Mucosa of descending colon (tissue), 3 donors: ENCODE measurements at regions not wholly inside any gene's neighbourhood (a gene's known extent, or its start where the extent isn't known, plus 50 kb on each side); places are given as distances from the start of the nearest gene placed in this dataset.
A peak's percentile ranks its signal among the peaks of the same experiment; 100 is the strongest.

ENCODE experiments used
- ATAC-seq: fragments of 200-7000 bp; cut with Tn5 transposase; one replicate; pipeline ENCODE4 v1.9.1; 2020; ENCODE audit warnings: mild to moderate bottlenecking, moderate library complexity
- DNase-seq, 3 donors: peaks; one replicate each; pipeline ENCODE4 v3.0.0-alpha.2; 2020
- H3K36me3 ChIP-seq: fragments of 200-600 bp; one replicate; pipeline ENCODE4 v1.8.0; 2021; ENCODE audit warnings: low read depth, mild to moderate bottlenecking
- H3K4me1 ChIP-seq: fragments of 200-600 bp; one replicate; pipeline ENCODE4 v1.8.0; 2021; ENCODE audit warnings: low read depth, mild to moderate bottlenecking
- H3K4me3 ChIP-seq: fragments of 200-600 bp; one replicate; pipeline ENCODE4 v1.8.0; 2021; ENCODE audit warnings: mild to moderate bottlenecking
- H3K9me3 ChIP-seq: fragments of 200-600 bp; one replicate; pipeline ENCODE4 v1.8.0; 2021; ENCODE audit warnings: mild to moderate bottlenecking
- intact Hi-C, 2 donors: fragments of 100-400 bp; cut with DNase I in 1 of 2; cut with micrococcal nuclease in 1 of 2; formaldehyde crosslinking; loops; one replicate each; pipeline versions ENCODE4 v1.11.0 to v1.11.1; 2022; cut with DNase I, micrococcal nuclease
- TF ChIP-seq, protein P1 (sequence below): fragments of 200-600 bp; IDR thresholded peaks from one replicate; pipeline ENCODE4 v1.8.0; 2022; ENCODE audit warnings: antibody characterized with exemption, mild to moderate bottlenecking
- donor health status: DM: no; HTN: no; CAD: no; lungs with moderate emphysema.
- donor health status: DM: no; HTN: no; CAD: no.
- donor health status: DM: no; HTN: yes; CAD: no.

DNA sequence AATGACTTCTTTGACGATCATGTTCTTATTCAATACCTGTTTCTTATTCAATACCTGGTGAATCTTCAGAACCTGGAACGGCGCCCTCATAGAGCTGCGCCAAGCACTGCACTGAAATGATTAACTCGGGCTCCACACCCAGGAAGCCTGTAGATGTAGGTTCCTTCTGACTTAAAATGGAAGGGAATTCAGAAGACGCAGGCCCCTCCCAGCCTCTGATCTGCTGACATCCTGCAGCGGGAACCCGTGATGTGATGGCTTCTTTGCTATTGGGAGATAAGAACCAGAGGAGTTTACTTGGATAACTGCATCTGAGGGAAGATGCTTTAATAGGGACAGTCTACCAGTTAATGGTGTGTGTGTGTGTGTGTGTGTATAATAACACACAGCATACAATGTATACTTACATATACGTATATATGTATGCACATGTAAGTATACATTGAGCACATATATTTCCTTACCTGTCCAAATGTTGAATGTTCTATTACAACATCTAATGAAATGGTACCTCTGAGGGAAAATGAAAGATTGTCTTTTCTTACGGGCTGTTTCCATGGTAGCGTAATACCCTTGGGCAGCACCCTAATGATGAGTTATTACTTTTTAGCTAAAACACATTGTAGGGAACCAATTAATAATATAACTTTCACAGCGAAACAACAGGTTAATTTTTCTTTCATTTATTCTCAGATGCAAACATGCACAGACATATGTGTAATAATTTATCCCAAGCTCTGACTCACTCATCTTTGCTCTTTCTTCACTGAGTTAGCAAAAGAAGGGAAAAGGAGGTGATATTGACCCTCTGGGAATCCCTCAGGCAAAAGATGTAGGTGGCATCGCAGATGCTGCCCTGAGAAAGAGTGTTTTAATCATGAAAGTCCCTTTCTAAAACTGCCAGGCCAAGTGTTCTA, 379.8 kb downstream of the SIPA1L2 start:
- peak in 1 of 3 donors; percentile 11 for DNase-seq
- H3K4me3 ChIP-seq: no peak overlapping the region
- no peak for ATAC-seq
- H3K36me3 ChIP-seq: no peaks in the 10 kb centered on the region
- H3K4me1 ChIP-seq: no peaks in the 10 kb centered on the region
- intact Hi-C loops: no loop called here
- TF ChIP-seq, protein P1, sequence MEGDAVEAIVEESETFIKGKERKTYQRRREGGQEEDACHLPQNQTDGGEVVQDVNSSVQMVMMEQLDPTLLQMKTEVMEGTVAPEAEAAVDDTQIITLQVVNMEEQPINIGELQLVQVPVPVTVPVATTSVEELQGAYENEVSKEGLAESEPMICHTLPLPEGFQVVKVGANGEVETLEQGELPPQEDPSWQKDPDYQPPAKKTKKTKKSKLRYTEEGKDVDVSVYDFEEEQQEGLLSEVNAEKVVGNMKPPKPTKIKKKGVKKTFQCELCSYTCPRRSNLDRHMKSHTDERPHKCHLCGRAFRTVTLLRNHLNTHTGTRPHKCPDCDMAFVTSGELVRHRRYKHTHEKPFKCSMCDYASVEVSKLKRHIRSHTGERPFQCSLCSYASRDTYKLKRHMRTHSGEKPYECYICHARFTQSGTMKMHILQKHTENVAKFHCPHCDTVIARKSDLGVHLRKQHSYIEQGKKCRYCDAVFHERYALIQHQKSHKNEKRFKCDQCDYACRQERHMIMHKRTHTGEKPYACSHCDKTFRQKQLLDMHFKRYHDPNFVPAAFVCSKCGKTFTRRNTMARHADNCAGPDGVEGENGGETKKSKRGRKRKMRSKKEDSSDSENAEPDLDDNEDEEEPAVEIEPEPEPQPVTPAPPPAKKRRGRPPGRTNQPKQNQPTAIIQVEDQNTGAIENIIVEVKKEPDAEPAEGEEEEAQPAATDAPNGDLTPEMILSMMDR: no peak
- no peaks in the 10 kb centered on the region for H3K9me3 ChIP-seq

DNA sequence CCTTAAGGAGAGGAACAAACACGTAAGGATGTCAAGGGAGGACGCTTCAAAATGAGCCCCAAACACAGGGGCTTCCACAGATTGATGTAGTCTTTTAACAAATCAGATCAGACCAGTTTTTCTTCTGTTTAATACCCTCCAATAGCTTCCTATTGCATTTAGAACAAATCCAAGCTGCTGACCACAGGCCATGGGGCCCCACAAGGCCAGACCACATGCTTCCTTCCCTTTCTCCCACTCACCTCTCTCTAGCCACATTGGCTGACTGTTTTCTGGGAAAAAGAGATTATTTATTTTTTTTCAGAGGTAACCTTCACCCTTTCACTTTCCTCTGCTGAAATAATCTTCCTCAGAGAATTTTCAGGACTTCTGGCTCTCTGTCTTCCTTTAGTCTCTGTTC, 380.6 kb downstream of the SIPA1L2 start:
- H3K4me1 ChIP-seq: no peaks in the 10 kb centered on the region
- intact Hi-C loops: no loop called here
- no peaks in the 10 kb centered on the region for H3K36me3 ChIP-seq
- ATAC-seq: no peak
- TF ChIP-seq, protein P1: no peak
- H3K9me3 ChIP-seq: no peaks in the 10 kb centered on the region
- DNase-seq: no peak
- H3K4me3 ChIP-seq: no peak overlapping the region

DNA sequence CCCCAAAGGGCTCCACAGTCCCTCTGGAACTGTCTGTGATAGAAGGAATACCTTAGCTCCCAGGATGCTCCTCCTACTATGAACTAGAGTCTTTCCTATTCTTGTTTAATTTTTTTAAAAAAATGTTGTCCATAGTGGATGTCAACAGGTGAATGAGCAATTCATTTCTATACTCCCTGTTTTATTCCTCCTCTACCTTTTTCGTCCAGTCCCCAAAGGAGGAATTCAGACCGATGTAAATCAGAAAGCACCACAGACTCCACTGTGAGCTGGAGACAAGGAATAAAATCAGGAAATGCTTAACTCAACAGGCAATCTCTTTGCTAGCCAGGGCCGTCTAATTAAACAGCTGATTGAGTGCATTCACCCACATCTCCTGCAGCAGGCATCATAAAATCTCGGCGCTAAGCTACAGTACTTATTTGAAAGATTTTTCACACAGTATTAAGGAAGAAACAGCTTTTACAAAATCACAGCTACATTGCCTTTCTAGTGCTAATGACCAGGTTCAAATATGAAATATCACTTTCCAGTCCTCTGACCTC, 381.6 kb downstream of the SIPA1L2 start:
- DNase-seq (no peak), ATAC-seq (no peak)
- Histone ChIP-seq H3K4me3 (no peak overlapping the region), H3K9me3 (no peaks in the 10 kb centered on the region), H3K36me3 (no peaks in the 10 kb centered on the region), H3K4me1 (no peaks in the 10 kb centered on the region)
- intact Hi-C loops: no loop called here
- TF ChIP-seq, protein P1: no peak

DNA sequence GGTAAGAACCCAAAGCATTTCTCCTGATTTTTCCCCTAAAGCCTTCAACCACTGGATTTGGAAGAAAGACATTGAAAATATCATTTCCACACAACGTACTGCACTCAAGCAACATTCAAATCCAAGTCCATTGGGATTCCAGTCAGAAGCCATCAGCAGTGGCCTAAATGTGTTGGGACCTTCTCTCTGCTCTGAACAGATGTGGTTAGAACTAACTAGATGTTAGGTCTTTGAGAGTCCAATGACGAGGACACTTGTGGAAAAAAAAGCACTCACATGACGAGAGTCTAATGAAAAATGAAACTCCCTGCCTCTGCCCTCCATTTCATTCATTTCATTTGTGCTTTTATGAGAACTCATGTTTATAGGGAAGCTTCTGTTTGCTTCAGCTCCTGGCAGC, 382.3 kb downstream of the SIPA1L2 start:
- intact Hi-C loops: no loop called here
- H3K4me3 ChIP-seq: no peak overlapping the region
- H3K9me3 ChIP-seq: no peaks in the 10 kb centered on the region
- H3K4me1 ChIP-seq: no peaks in the 10 kb centered on the region
- ATAC-seq: no peak
- no peak for DNase-seq
- H3K36me3 ChIP-seq: no peaks in the 10 kb centered on the region
- TF ChIP-seq, protein P1: no peak

DNA sequence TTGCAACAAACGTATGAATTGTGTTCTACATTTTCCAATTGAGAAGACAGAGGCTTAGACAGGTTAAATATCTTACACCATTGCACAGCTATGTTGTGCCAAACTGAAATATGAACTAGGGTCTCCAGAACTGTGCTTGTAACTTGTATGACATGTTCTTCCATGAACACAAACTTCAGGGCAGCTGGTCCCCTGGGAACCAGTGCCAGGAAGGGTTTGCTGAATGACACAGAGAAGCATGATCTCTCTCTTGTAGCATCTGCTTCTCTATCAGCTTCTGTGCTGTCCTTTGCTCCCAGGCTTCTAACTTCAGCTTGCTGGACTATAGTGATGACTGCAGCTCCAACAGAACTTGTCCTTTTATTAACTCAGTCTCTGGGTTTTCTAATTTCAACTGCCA, 385.5 kb downstream of the SIPA1L2 start:
- no peak for DNase-seq
- no peak overlapping the region for H3K4me3 ChIP-seq
- no peak for ATAC-seq
- H3K36me3 ChIP-seq: no peaks in the 10 kb centered on the region
- TF ChIP-seq, protein P1: no peak
- intact Hi-C loops: no loop called here
- no peaks in the 10 kb centered on the region for H3K9me3 ChIP-seq
- no peaks in the 10 kb centered on the region for H3K4me1 ChIP-seq
